NAMALWA (cell line): ENCODE measurements at regions not wholly inside any gene's neighbourhood (a gene's known extent, or its start where the extent isn't known, plus 50 kb on each side); places are given as distances from the start of the nearest gene placed in this dataset.
A peak's percentile ranks its signal among the peaks of the same experiment; 100 is the strongest.

Experiments
- DNase-seq: peaks from one replicate; pipeline ENCODE4 v3.0.0-alpha.2; 2015; ENCODE audit warnings: low spot score

GRCh38 chr20:52263757-52264156 is 72.2 kb upstream of the ZFP64 start:
- no peak for DNase-seq

DNA sequence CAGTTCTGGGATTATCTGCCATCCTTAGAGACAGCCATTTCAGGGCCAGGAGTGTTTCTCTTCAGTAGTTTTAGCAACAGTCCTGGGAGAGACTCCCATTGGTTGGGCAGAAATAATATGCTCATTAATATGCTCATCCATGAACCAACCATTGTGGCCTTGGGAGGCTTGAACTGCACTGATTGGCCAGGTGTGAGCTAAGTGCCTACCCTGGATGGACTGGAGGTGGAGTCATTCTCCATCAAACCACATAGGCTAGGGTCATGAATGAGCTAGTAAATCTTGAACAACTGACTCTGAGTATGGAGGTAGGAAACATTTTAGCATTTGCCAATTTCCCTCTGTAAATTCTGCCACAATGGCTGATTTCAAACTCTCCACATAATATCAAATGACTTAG is 70.2 kb upstream of the ZFP64 start:
- peak; percentile 58 for DNase-seq

DNA sequence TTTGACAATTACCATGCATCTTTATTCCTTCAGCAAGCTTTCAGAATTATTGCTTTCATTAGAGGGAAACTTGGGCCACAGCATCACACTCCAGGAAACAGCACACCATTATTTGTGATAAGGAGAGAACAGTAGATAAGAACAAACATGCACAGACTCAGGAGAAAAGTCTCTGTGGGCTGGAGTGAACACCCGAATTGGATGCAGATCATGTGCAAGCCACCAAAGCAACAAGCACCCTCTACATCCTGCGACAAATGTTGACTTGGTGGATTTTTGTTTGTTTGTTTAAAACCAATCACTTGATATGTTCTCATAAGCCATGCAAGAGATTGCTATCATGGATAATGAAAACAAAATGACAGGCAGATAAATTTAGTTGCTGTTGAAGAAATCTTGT is 67.7 kb upstream of the ZFP64 start:
- DNase-seq: no peak

DNA sequence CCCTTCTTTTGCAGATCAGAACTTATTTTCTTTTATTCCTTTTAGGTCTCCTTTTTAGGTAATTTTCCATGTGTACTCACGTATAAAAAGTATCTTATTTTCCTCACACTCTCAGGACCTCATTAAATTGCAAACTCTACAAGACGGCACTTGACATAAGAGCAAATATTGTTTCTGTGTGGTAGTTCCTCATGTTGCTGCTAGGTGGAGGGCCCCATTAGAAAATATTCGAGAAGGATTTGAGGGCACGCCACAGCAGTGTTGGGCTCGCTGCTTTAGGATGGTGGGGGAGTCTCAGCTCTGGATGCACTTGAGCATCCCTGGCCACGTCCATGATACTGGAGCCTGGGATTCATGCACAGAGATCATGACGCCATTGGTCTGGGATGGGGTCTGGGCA is 64.9 kb upstream of the ZFP64 start:
- DNase-seq: no peak

- no peak for DNase-seq
These were observed 61.1 kb upstream of the ZFP64 start for GRCh38 chr20:52252664-52253063.

GRCh38 chr20:52251827-52252226 is 60.2 kb upstream of the ZFP64 start:
- no peak for DNase-seq

DNA sequence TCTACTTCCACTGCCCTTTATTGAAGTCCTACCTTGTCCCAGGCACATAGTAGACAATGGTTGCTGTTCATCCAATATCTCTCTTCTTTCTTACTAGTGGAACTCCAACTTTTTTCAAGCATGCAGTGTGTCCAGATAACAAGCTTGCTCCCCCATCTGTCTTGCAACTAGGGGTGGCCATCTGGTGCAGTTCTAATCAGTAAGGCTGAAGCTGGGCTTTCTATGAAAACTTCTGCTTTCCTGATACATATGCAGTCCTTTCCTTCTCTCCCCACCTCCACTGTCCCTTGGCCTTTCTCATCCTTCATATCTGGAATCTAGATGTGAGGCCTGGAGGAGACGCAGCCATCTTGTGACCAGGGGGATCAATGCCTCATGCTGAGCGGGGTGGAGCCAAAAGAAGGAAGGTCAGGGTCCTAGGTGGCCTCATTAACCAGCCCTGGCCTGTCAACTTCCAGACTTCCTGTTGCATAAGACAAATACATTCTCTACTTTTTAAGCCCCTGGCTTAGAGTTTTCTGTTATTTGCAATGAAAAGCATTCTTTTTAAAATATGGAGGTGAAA is 59.6 kb upstream of the ZFP64 start:
- DNase-seq: no peak

- DNase-seq: no peak
These were observed 56.0 kb upstream of the ZFP64 start for GRCh38 chr20:52247548-52247947.

- no peak for DNase-seq
These were observed 54.8 kb upstream of the ZFP64 start for GRCh38 chr20:52246366-52246765.

- DNase-seq: no peak
These were observed 53.1 kb upstream of the ZFP64 start for GRCh38 chr20:52244702-52245101.

DNA sequence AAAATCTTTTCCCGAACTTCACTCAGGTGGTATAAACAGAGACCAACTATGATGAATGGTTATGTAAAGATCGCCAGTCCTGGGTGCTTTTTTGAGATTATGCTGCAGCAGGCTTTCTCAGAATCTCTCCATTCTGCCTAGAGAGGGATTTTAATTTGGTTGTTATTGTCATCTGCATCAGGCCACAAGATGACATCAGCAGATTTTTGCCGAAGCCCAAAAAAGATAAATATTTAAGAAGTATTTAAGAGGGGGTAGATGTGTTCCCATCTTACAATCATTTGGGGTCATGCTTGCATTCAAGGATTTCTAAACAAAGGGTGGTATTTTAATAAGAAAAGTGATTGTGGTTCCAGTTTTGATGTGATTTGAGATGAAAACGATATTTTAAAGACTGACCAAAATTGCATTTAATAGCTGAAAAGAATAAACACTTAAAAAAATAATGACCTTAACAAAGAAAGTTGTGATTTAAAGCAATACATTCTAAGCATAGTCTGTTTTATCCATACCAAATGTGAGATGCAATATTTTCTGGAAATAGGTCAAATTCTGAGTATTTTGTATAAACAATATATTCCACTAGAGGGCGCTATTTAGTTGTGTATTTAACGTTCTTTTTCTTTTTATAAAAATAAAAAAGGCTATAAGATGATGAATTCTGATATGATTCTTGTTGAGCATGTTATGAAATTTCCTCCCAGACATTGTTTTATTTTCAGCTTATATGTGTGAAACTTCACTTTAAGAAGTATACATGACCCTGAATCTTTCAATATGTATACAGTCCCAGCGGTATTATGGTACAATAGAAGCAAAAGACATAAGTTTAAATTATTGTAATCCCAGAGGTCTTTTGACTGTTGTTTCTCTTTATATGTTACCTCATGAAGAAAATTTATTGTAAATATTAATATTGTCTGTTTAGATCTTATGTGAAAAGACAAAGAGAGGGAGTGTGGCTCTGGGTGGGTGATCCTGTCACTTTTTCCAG is 51.0 kb upstream of the ZFP64 start:
- peak; percentile 43 for DNase-seq
